Skin epidermis (tissue), 12 donors: ENCODE measurements at regions not wholly inside any gene's neighbourhood (a gene's known extent, or its start where the extent isn't known, plus 50 kb on each side); places are given as distances from the start of the nearest gene placed in this dataset.

Experiments used
- H3K27ac ChIP-seq, 21 experiments: fragments of 200-600 bp; sonication (generic) in 11 of 21; one replicate each; pipeline ENCODE4 v1.5.0; 2020; ENCODE audit warnings: mild to moderate bottlenecking in 3 of 21, inconsistent platforms in 2 of 21, moderate library complexity in 2 of 21
- H3K4me3 ChIP-seq, 7 experiments: fragments of 200-600 bp; sonication (generic) in 2 of 7; one replicate each; pipeline ENCODE4 v1.5.0; 2020; ENCODE audit warnings: inconsistent platforms in 2 of 7, mild to moderate bottlenecking in 2 of 7, moderate library complexity in 1 of 7

DNA sequence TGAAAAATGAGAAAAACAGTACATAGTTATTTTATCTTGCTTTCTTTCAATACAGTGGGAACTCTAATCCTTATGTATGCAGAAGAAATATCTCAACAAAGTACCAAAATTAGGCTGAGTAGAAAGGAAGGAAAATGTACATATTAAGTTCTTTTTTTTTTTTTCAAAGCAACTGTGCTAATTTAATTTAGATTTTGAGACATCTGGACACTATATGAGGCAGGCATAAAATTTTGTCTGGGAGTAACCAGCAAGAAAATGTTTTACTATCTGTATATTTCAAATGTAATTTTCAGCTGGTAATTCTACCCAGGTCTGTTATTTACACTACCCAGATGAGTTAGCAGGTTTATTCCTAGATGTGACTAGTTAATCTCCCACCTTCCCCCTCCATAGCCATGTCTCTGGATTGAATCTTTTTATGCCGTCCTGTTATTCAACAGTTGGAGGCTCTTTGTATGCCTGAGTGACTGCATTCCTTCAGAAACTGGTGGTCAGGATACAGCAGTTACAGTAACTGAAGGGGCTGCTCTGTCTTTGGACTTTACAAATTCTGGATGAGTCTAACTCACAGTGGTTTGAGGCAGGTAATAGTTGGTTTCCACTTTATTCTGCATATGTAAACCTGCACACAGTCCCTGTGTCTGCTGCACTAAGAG, 633.6 kb downstream of the PCDH18 start:
- H3K4me3 ChIP-seq, result no peak overlapping the region
- no peak overlapping the region for H3K27ac ChIP-seq

DNA sequence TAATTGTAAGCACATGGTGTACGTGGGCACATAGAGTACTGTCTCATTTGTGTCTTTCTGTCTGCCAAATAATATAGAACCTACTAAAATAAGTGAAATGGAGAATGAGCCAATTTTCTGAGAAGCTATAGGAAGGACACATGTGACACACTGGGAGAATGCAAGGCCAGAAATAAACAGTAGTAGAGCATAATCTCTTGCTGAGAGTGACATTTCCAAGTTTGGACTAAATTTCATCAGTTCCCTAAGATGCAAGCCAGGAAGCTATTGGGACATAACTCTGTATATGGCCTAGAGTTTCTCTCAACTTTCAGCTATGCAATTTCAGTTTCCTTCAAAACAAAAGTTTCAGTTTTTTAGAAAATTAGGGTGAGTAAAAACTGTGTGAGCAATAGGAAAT, 638.7 kb downstream of the PCDH18 start:
- Histone ChIP-seq H3K4me3 (no peak overlapping the region), H3K27ac (no peak overlapping the region)

DNA sequence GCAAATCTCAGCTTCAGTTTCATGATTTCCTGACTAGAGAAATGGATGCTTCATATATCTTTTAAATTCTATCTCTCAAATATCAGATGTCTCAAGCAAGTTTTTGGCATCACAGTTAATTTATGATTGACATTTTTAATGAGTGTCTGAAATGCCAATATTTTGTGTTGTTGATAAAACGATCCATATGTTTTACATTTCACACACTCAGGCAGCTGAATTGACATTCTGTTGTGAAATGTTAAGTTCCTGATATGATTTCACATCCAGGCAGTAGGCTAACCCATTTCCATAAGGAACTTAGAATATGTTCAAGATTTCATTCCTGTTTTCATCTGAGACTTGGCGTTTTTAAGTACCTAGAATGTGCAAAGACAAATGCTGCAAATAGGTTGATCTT, 650.6 kb downstream of the PCDH18 start:
- H3K27ac ChIP-seq, result no peak overlapping the region
- no peak overlapping the region for H3K4me3 ChIP-seq

DNA sequence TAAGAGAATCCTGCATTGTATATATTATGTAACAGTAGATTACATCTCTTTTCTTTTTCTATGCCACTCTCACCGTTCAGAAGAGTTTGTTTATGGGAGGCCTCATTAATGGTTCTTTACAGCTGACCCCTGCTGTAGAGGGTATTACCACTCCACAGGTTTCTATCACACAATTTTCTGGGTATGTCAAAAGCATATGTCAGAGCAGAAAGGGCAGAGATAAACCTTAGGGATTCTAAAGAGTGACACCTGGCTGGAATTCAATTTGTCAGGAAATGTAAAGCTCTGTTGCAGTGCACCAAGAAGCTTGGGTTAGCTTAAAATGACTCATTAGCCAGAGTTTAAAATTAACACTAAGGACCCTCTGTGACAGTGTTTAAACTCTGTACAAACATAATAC, 658.7 kb downstream of the PCDH18 start:
- no peak overlapping the region for H3K27ac ChIP-seq
- no peak overlapping the region for H3K4me3 ChIP-seq

DNA sequence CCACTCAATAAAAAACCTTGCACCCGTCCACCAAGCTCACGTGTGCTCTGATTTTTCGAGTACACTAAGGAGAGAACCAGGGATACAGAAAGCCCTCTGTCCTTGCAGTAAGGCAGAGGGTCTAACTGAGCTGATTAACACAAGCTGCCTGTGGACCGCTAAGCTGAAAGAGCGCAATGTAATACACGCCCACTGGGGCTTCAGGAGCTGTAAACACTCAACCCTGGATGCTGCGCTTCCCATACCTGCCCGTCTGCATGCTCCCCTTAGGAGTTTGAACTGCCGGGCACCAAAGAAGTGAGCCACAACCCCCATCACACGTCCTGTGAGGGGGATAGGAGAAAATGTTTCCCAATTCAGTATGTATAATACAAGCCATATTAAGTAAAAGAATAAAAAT, 664.8 kb downstream of the PCDH18 start:
- no peak overlapping the region for H3K4me3 ChIP-seq
- H3K27ac ChIP-seq, result no peak overlapping the region

GRCh38 chr4:136865526-136865925, 666.8 kb downstream of the PCDH18 start:
- H3K27ac ChIP-seq, result no peak overlapping the region
- no peak overlapping the region for H3K4me3 ChIP-seq

DNA sequence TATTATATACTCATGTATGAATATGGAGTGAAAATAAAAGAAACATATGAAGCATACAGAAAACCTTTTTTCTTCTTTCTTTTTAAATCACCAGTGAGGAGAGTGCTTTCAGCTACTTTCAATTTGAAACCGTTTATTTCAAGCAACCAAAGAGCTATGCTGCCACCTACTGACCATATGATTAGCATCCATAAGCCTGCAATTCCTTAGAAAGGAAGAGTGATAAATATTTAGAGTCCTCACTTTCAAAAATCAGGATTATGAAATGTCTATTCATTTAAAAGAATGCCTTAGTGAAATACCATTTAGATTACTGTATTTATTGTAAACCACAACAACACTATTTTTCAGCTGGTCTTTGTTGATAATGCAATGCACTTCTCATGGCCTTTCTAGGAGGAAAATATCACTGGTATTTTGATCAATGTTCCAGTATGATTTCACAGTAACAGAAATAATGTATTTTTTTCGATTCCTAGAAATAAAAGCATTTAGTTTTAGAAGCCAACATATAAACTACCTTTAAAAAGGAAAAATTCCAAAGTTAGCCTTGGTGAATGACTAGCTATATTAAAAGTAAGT, 667.6 kb downstream of the PCDH18 start:
- Histone ChIP-seq H3K4me3 (no peak overlapping the region), H3K27ac (no peak overlapping the region)

DNA sequence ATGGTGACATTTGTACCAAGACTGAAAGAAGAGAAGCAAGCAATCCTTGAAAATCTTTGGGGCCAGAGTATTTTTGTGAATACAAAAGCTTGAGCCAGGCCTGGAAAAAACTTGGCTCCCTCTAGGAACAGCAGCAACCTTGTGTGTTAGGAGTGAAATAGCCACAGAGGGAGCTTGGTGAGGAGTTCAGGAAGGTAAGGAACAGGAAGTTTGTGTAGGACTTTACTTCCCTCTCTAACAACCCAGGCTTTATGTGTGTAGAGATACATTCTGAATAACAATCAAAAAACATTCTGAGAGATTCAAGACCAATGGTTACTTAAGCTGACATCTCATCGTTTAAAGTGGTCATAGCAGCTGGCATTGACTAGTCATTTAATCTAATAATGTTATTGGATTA, 668.5 kb downstream of the PCDH18 start:
- Histone ChIP-seq H3K27ac (no peak overlapping the region), H3K4me3 (no peak overlapping the region)

GRCh38 chr4:136862653-136863052, 669.6 kb downstream of the PCDH18 start:
- Histone ChIP-seq H3K4me3 (no peak overlapping the region), H3K27ac (no peak overlapping the region)

DNA sequence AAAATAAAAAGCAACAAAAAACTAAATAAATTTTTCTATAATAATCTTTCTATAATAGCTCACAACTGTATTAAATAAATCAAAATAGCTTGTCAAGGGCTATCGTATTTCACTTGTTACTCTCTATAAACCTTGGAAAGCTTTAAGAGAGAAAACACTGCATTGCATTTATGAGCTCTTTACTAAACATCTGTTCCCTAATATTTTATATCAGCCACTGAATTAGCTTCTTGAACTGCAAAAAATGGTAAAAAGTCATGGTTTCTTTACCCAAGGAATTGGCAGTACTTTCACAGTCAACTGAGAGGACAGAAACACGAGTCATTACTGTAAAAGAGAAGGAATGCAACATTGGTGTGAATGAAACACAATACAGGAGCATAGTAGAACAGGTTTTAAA, 671.2 kb downstream of the PCDH18 start:
- H3K4me3 ChIP-seq, result no peak overlapping the region
- H3K27ac ChIP-seq, result no peak overlapping the region

GRCh38 chr4:136858903-136859302, 673.4 kb downstream of the PCDH18 start:
- Histone ChIP-seq H3K4me3 (no peak overlapping the region), H3K27ac (no peak overlapping the region)

DNA sequence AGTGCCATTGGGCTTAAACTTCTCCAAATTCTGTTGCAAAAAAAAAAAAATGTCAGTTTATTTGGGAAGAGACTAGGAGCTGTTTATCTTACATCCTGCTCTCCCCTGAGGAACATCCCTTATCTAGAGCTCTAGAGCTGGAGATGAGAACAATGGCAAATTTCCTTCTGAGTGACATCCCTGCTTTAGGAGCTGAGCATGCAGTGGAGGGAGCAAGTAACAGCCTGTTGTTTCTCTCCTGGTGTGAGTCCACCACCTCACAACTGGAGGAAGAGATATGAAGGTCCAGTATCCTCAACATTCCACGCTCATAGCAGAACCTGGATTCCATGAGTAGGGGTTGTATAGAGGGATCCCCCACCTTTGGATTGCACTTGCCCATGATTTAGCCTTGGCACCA, 676.4 kb downstream of the PCDH18 start:
- Histone ChIP-seq H3K4me3 (no peak overlapping the region), H3K27ac (no peak overlapping the region)

GRCh38 chr4:136850446-136850845, 681.8 kb downstream of the PCDH18 start:
- no peak overlapping the region for H3K4me3 ChIP-seq
- no peak overlapping the region for H3K27ac ChIP-seq

DNA sequence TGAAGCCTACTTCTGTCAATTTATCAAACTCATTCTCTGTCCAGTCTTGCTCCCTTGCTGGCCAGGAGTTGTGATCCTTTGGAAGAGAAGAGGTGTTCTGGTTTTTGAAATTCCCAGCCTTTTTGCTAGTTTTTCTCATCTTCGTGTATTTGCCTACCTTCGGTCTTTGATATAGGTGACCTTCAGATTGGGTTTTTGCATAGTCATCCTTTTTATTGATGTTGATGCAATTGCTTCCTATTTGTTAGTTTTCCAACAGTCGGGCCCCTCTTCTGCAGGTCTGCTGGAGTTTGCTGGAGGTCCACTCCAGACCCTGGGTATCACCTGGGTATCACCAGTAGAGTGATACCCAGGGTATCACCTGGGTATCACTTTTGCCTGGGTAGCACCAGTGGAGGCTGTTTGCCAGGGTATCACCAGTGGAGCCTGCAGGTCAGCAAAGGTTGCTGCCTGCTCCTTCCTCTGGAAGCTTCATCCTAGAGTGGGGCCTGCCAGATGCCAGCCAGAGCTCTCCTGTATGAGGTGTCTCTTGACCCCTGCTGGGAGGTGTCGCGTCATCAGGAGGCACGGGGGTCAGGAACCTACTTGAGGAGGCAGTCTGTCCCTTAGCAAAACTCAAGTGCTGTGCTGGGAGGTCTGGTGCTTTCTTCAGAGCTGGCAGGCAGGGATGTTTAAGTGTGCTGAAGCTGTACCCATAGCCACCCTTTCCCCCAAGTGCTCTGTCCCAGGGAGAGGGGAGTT, 684.2 kb downstream of the PCDH18 start:
- no peak overlapping the region for H3K4me3 ChIP-seq
- no peak overlapping the region for H3K27ac ChIP-seq

DNA sequence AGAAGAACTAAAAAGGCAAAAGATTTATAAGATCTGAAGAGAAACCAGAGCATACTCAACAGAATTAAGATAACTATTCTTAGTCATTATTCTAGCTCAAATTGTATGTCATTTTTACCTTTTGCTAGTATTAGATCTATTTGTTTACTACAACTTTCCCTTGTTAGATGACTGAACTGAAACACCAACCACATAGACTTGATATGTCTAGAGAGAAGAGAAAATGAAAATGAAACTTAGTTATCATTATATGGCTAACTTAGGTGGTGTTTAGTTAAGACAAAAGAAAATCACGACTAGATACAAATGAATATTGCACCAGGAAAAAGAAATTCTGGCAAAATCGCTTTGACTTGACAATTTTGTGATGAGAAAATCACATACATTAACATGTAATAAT, 690.8 kb downstream of the PCDH18 start:
- H3K4me3 ChIP-seq, result no peak overlapping the region
- no peak overlapping the region for H3K27ac ChIP-seq

DNA sequence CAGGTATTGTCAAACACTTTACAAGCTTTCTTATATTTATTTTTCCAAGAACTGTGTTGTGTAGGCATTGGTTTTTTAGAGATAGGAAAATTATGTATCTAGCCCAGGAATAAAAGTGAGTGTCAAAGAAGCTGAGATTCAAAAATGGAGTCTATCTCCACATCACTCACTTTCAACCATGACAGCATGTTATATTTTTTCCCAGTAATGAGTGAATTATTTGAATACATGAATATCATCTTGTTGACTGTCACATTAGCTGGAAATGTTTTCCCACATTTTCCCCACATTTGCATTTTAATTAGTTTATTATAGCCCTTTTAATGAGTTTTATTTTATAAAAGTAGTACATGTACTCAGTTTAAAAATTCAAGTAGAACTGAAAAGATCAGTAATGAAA, 693.7 kb downstream of the PCDH18 start:
- no peak overlapping the region for H3K27ac ChIP-seq

GRCh38 chr4:136831553-136831952, 700.7 kb downstream of the PCDH18 start:
- Histone ChIP-seq H3K27ac (no peak overlapping the region), H3K4me3 (no peak overlapping the region)

More for the DNA sequence above, 693.7 kb downstream of the PCDH18 start:
- H3K4me3 ChIP-seq, result no peak overlapping the region

DNA sequence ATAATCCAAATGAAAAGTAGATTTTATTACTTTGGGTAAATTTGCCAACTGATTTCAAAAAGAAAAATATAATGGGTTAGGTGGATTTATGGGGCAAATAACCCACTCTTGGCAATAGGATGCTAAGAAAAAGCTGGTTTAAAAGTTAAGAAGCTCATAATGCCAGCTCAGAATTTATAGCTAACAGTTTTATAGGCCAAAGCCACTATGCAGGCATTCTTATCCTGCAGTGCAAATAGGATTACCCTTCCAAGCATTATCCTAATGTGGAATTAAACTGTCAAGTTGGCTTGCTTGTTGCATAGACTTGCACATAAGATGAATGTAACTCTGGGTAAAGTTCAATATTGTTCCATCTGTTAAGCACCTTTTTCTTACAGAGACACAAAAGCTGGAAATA, 703.0 kb downstream of the PCDH18 start:
- no peak overlapping the region for H3K4me3 ChIP-seq
- H3K27ac ChIP-seq, result no peak overlapping the region

DNA sequence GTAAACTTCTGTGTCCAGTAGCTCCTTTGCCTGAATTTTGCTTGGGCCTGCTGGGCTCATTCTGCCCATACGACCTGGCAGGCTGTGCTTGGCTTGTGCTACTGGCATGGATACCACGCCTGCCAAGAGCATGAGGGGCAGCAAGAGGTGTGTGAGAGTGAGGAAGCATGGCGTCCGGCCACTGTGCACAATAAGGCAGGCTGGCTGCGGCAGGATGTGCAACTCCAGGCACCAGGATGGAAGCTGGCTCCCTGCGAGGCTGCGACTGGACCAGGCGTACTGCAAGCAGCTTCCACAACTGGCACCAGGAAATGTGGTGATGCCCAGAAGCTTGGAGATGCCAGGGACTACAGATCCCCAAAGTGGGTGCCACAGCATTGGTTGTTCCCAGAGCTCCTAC, 709.3 kb downstream of the PCDH18 start:
- Histone ChIP-seq H3K27ac (no peak overlapping the region), H3K4me3 (no peak overlapping the region)

GRCh38 chr4:136818811-136819330, 713.4 kb downstream of the PCDH18 start:
- no peak overlapping the region for H3K4me3 ChIP-seq
- no peak overlapping the region for H3K27ac ChIP-seq
